ENCODE measurements at regions not wholly inside any gene's neighbourhood (a gene's known extent, or its start where the extent isn't known, plus 50 kb on each side); places are given as distances from the start of the nearest gene placed in this dataset.

GRCh38 chr6:105644073-105644489 is 241.2 kb upstream of the PREP start:
- no peak overlapping the region for H3K4me3 ChIP-seq (ENCODE audit: low read depth in 2 of 2, low read length in 1 of 2)
- no peaks in the 10 kb centered on the region for H3K4me1 ChIP-seq (ENCODE audit: control insufficient read depth in 1 of 2, insufficient read depth in 2 of 2, low read depth in 1 of 2, low read length in 1 of 2)
- H3K4me2 ChIP-seq: no peak overlapping the region
- no peak for DNase-seq
- H3K9me3 ChIP-seq: no peaks in the 10 kb centered on the region
- H3F3A ChIP-seq (replicated peaks; ENCODE audit: insufficient read depth): no peaks in the 10 kb centered on the region
- CTCF ChIA-PET: no interaction called here
- no peaks in the 10 kb centered on the region for H3K36me3 ChIP-seq (replicated peaks in 1 of 2; ENCODE audit: control insufficient read depth in 1 of 2, insufficient read depth in 2 of 2, low read length in 1 of 2)
- H3K27ac ChIP-seq (ENCODE audit: low read depth in 2 of 2, low read length in 1 of 2): no peak overlapping the region
- H3K79me2 ChIP-seq (ENCODE audit: insufficient read depth): no peaks in the 10 kb centered on the region
- H4K20me1 ChIP-seq (ENCODE audit: insufficient read depth): no peaks in the 10 kb centered on the region
- no peaks in the 10 kb centered on the region for H3K27me3 ChIP-seq (ENCODE audit: insufficient read depth)
- H3K9ac ChIP-seq: no peak overlapping the region
- H3K9me2 ChIP-seq: no peaks in the 10 kb centered on the region
- POLR2A ChIA-PET: no interaction called here
- TF ChIP-seq MXI1 (IDR thresholded peaks at IDR 0.05; ENCODE audit: low read depth, low read length) (no peak), CTCF (IDR thresholded peaks at IDR 0.05) (0 out of 2 replicates have a peak, but pooled peaks have one; percentile 12)
- 90% methylated on average over 2 of the region's 2 CpGs for WGBS (ENCODE audit: low lambda C conversion rate)
- no peak overlapping the region for H2AFZ ChIP-seq (ENCODE audit: low read depth)

- no peaks in the 10 kb centered on the region for H3K27me3 ChIP-seq (ENCODE audit: insufficient read depth)
- POLR2A ChIA-PET: no interaction called here
- H4K20me1 ChIP-seq (ENCODE audit: insufficient read depth): no peaks in the 10 kb centered on the region
- no peak overlapping the region for H3K4me2 ChIP-seq
- CTCF ChIA-PET: no interaction called here
- no peak overlapping the region for H3K4me3 ChIP-seq (ENCODE audit: low read depth in 2 of 2, low read length in 1 of 2)
- H3K9ac ChIP-seq: no peak overlapping the region
- no peaks in the 10 kb centered on the region for H3K4me1 ChIP-seq (ENCODE audit: control insufficient read depth in 1 of 2, insufficient read depth in 2 of 2, low read depth in 1 of 2, low read length in 1 of 2)
- WGBS (ENCODE audit: low lambda C conversion rate): 20% methylated on average over 4 of the region's 4 CpGs
- TF ChIP-seq SIN3A (IDR thresholded peaks at IDR 0.05; ENCODE audit: borderline replicate concordance, low read depth, low read length) (no peak), TCF12 (IDR thresholded peaks at IDR 0.05) (peak; percentile 24; the same call in 1 of the 2 replicates), USF1 (IDR thresholded peaks at IDR 0.05; ENCODE audit: borderline replicate concordance, low read depth) (no peak), EZH2phosphoT487 (IDR thresholded peaks at IDR 0.05; ENCODE audit: borderline replicate concordance, low read depth) (no peak), CHD2 (IDR thresholded peaks at IDR 0.05; ENCODE audit: low read length, partially characterized antibody) (no peak), NRF1 (IDR thresholded peaks at IDR 0.05; ENCODE audit: low read depth, low read length) (no peak), GATA2 (CRISPR knock-in tag; IDR thresholded peaks at IDR 0.05) (no peak), NFIC (IDR thresholded peaks at IDR 0.05; ENCODE audit: borderline replicate concordance) (no peak), RCOR1 (IDR thresholded peaks at IDR 0.05; ENCODE audit: low read length) (no peak), FOSL2 (IDR thresholded peaks at IDR 0.05; ENCODE audit: borderline replicate concordance, low read depth) (0 out of 2 replicates have a peak, but pooled peaks have one; percentile 31), FOXM1 (IDR thresholded peaks at IDR 0.05; ENCODE audit: low read depth) (no peak), RFX5 (IDR thresholded peaks at IDR 0.05; ENCODE audit: low read length) (no peak), PBX3 (IDR thresholded peaks at IDR 0.05) (peak; percentile 38; the same call in 1 of the 2 replicates), MXI1 (IDR thresholded peaks at IDR 0.05; ENCODE audit: low read depth, low read length) (no peak), IRF3 (IDR thresholded peaks at IDR 0.05; ENCODE audit: low read depth, low read length) (no peak), JUND (IDR thresholded peaks at IDR 0.05) (0 out of 2 replicates have a peak, but pooled peaks have one; percentile 24), MAX (IDR thresholded peaks at IDR 0.05; ENCODE audit: low read depth) (no peak), EP300 (IDR thresholded peaks at IDR 0.05; ENCODE audit: borderline replicate concordance in 1 of 2, low read depth in 1 of 2, low read length in 1 of 2) (peak in 1 of 2 experiments; percentile 22; a peak in 1 of 4 replicates), RAD21 (IDR thresholded peaks at IDR 0.05; ENCODE audit: low read length) (no peak)
- no peaks in the 10 kb centered on the region for H3K79me2 ChIP-seq (ENCODE audit: insufficient read depth)
- peak overlapping the region in 1 of 2 experiments; percentile 41; a peak in 2 of 4 replicates for H3K27ac ChIP-seq (ENCODE audit: low read depth in 2 of 2, low read length in 1 of 2)
- no peaks in the 10 kb centered on the region for H3F3A ChIP-seq (replicated peaks; ENCODE audit: insufficient read depth)
- H3K36me3 ChIP-seq (replicated peaks in 1 of 2; ENCODE audit: control insufficient read depth in 1 of 2, insufficient read depth in 2 of 2, low read length in 1 of 2): no peaks in the 10 kb centered on the region
- no peak for DNase-seq
- no peaks in the 10 kb centered on the region for H3K9me2 ChIP-seq
- H3K9me3 ChIP-seq: no peaks in the 10 kb centered on the region
- peak overlapping the region; percentile 35; the same call in 1 of the 2 replicates for H2AFZ ChIP-seq (ENCODE audit: low read depth)
These were observed 239.8 kb upstream of the PREP start for GRCh38 chr6:105642708-105643107.
